Cardiac fibroblast (primary cell): ENCODE measurements at regions not wholly inside any gene's neighbourhood (a gene's known extent, or its start where the extent isn't known, plus 50 kb on each side); places are given as distances from the start of the nearest gene placed in this dataset.

ENCODE experiments used
- DNase-seq, 2 donors: peaks; one replicate each; pipeline versions ENCODE4 v3.0.0 to v3.0.0-alpha.2; 2010; ENCODE audit warnings: low read depth in 2 of 2
- H3K4me3 ChIP-seq, 2 donors: replicated peaks in 1 of 2; 1 replicate in 1 of 2; 2 replicates in 1 of 2; pipeline ENCODE4 v1.5.1; 2011; ENCODE audit warnings: low read depth in 2 of 2, low read length in 2 of 2, mild to moderate bottlenecking in 2 of 2, moderate library complexity in 1 of 2
- CTCF ChIP-seq: IDR thresholded peaks from one replicate; pipeline ENCODE4 v1.5.1; 2011; ENCODE audit warnings: low read depth, mild to moderate bottlenecking, low read length, inconsistent platforms

- no peak for DNase-seq
These were observed 96.5 kb upstream of the LMCD1 start for GRCh38 chr3:8405144-8405543.

GRCh38 chr3:8406479-8406878 is 95.1 kb upstream of the LMCD1 start:
- DNase-seq: no peak
- TF ChIP-seq CTCF: no peak
- no peak overlapping the region for H3K4me3 ChIP-seq

More at GRCh38 chr3:8405144-8405543, 96.5 kb upstream of the LMCD1 start:
- TF ChIP-seq CTCF: no peak
- H3K4me3 ChIP-seq: no peak overlapping the region

GRCh38 chr3:8413337-8413926 is 88.2 kb upstream of the LMCD1 start:
- no peak overlapping the region for H3K4me3 ChIP-seq
- TF ChIP-seq CTCF: no peak
- no peak for DNase-seq

GRCh38 chr3:8416965-8417364 is 84.7 kb upstream of the LMCD1 start:
- TF ChIP-seq CTCF: no peak
- H3K4me3 ChIP-seq: peak overlapping the region in 1 of 2 donors; percentile 30
- peak; percentile 19 to 41 for DNase-seq

GRCh38 chr3:8420612-8421011 is 81.0 kb upstream of the LMCD1 start:
- no peak overlapping the region for H3K4me3 ChIP-seq
- no peak for DNase-seq
- no peak for TF ChIP-seq CTCF

GRCh38 chr3:8421267-8421666 is 80.4 kb upstream of the LMCD1 start:
- no peak for DNase-seq
- no peak overlapping the region for H3K4me3 ChIP-seq
- TF ChIP-seq CTCF: no peak

GRCh38 chr3:8421711-8422110 is 79.9 kb upstream of the LMCD1 start:
- DNase-seq: no peak
- no peak for TF ChIP-seq CTCF
- H3K4me3 ChIP-seq: no peak overlapping the region
